ENCODE measurements at regions not wholly inside any gene's neighbourhood (a gene's known extent, or its start where the extent isn't known, plus 50 kb on each side); places are given as distances from the start of the nearest gene placed in this dataset.

DNA sequence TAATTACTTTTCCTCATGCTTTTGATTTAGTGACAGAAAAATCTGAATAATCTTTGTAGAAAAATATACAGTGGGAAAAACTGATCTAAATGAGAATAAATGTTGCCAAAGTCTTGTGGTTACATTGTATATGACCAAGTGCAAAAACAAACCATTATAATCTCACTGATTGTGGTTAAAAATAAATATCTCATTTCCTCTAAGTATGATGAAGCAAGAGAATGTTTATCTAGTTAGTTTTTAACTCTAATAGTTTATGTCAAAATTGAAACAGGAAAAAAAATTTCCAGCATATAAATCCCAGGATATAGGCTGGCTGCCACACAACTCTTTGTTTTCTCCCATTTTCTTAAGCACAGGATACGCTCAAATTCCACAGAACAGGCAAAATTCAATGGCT lies 392.7 kb upstream of the ID4 start:
- DNase-seq = no peak

DNA sequence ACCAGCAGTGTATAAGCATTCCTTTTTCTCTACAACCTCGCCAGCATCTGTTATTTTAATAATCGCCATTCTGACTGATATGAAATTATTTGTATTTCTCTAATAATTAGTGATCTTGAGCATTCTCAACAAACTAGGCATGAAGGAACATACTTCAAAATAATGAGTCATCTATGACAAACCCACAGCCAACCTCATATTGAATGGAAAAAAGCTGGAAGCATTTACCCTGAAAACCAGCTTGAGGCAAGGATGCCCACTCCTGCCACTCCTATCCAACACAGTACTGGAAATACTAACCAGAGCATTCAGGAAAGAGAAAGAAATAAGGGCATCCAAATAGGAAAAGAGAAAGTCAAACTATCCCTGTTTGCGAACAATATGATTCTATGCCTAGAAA lies 390.6 kb upstream of the ID4 start:
- DNase-seq = no peak

DNA sequence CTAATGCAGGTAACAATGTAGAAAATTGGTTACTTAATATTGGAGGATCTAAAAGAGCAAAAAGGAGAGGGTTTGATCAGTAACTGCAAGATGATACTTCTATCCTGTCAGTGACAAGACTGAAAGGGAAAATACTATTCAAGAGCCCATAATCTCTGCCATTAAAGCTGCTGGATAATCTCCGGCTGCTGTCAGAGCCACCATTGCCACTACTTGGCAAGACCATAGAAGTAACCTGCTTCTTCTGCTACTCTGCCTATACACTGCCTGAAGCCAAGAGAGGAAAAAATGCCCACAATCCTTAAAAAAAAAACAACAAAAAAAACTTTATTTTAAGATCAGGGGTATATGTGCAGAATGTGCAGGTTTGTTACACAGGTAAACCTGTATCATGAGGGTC lies 386.5 kb upstream of the ID4 start:
- DNase-seq = no peak

GRCh38 chr6:19452495-19452894 lies 384.7 kb upstream of the ID4 start:
- no peak for DNase-seq

DNA sequence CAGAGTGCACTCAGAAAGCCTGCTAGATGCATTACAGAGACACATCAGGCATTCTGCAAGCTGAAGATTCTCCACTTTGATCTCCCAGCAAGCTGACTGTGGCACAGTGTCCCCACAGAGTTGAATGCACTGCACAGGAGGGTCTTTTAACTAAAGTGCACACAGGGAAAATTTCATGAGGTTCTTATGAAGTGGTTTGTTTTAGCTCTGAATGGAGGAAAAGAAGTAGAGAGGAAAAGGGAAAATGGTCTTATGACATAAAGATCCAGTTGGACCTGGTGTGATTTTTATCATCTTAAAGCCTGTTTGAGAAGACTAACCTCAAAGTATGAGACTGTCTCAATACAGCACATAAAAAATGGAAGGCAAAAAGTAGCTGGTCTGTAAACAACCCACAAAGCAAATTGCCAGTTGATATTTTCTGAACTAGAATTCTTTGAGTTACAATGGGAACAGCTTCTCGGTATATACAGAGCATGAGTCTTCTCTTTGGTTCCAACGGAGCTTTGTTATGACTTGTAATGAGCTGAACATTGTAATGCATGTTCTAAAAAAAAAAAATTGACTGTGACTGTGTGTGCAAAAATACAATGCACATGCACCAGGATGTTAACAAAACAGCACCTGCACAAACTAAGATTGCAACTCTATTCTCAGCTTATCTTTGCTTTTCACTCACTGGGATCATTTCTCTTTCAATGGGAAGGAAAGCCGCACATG lies 383.0 kb upstream of the ID4 start:
- DNase-seq = no peak

DNA sequence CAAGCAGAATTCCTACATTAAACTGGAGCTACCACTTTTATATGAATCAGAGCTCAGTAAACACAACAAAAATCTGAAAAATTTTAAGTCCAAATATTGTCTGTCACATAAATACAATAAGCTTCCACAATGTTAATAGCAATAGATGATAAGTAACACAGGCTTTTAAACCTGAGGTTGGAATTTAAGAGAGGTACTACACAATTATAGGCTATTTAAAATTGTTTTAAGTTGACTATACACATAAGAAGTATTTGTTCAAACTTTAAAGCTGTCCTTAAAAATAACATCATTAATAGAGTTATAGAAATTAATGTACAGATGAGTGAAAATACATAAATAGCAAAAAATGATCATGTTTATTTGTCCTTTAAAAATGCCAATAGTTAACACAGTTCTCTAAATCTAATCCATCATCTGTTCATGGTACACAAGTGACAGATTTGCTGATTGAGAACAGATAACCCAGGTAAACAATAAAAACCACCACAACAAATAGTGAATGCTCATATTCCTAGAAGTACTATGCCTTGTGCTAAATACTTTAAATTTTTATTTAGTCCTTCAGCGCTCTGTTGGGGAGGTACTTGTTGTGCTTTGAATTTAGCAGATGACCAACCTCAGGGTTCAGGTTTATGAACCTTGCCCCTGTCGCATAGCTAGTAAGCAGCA lies 382.3 kb upstream of the ID4 start:
- no peak for DNase-seq

DNA sequence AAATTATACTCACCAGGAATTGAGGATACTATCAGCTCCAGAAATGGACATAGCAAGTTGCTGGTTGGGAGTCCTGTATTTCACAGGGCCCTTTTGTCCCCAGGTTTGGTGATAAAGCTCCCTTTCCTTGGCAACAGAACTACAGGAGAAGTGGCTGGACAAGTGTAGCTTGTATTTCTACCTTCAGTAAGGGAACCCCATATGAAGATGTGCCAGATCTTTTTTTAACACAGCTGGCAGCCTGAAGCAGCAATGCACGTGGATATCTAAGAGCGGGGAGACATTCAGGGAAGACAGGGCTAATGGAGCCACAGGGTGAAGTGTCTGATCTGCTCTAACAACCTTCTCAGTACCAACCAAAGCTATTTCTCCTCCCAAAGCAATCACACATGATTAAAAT lies 373.9 kb upstream of the ID4 start:
- no peak for DNase-seq

DNA sequence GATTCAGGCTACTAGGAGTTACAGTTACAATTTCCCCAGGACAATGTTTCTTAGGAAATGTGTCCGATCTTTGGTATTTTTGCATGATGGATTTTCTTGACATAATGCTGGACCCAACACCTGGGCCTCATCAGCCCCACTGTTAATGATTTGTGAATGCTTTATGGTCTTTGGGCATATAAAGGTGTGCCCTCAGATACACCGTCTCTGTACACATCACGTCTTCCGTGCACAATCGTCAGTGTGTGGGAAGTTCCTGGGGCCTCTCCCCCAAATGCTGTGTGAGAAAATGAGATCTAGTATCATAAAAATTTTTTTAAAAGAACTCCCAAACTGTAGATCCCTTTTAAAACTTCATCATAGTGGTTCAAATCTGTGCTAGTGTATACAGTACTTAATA lies 373.2 kb upstream of the ID4 start:
- DNase-seq = no peak

- peak in 1 of 56 donors; percentile 2 for DNase-seq
These were observed 371.9 kb upstream of the ID4 start for GRCh38 chr6:19465256-19465655.

DNA sequence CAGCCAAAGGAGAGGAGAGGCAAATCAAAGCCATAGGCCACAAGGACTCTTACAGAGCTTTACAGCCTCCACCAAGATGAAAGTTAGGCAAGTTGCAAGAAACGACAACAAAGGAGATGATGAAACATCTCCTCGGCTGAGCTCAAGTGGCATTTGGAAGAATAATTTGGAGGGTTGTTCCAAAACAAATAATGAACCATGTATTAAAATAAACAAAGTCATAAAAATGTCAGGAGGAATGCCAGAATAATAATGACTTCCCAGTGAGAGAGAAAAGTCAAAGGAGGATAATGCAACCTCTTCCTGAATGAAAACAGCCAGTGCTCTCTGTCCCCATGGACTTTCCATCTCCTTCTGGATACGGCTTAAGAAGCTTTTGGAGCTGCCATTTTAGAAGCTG lies 371.4 kb upstream of the ID4 start:
- no peak for DNase-seq

GRCh38 chr6:19470333-19470732 lies 366.8 kb upstream of the ID4 start:
- no peak for DNase-seq

DNA sequence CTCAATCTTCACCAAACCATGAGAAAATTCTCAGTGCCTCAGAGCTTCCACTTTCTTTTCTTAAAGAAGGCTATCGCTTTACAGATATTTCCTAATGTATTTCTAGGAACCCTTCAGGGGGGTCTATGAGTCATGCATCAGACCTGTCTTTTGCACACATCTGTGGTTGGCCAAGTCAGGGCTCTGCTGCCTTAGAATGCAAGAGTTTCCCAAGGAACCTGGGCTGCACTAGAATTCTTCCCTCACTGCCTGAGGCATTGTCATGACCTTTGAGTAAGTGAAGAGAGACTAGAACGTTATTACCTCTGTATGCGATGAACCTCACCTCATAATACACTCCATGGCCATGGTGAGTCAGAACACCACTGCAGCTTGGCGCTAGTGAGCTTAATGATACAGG lies 365.0 kb upstream of the ID4 start:
- DNase-seq = no peak

- DNase-seq = no peak
These were observed 364.3 kb upstream of the ID4 start for GRCh38 chr6:19472850-19473249.

DNA sequence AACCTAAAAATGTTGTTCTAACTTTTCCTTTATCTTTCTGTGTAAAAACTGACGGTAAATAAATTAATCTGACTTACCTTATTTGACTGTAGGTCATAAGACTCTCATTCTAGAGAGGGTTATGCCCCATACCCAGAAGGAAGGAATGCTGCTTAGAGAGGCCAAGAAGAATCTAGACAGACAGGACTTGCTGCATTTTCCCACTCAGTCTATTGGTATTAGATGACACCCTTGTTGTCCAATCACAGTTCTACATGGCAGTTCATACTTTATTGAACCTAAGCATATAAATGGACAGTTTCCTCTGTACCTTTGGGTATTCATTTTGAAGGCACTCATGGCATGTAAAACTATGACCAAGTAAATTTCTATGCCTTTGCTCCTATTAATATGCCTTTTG lies 359.6 kb upstream of the ID4 start:
- DNase-seq = no peak

GRCh38 chr6:19478273-19478672 lies 358.9 kb upstream of the ID4 start:
- DNase-seq = no peak

- no peak for DNase-seq
These were observed 358.2 kb upstream of the ID4 start for GRCh38 chr6:19478992-19479391.

DNA sequence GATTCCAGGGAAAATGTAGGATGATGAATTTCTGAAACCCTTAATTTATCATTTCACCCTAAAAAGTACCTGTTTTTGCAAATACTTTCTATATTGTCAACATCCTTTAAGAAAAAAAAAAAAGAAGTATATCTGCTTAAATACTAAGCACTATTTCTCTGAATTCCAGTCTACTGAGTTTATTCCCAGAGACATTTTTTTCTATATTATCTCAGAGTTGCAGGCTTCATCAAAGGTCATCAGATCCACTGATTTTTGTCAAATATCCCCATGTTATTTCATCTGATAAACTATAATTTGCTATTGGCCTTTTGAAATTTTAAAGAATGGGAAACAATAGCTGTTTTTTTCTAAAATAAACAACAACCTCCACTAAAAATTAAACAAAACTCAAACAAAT lies 357.6 kb upstream of the ID4 start:
- DNase-seq = no peak

- no peak for DNase-seq
These were observed 344.3 kb upstream of the ID4 start for GRCh38 chr6:19492636-19493405.

GRCh38 chr6:19501737-19502245 lies 335.4 kb upstream of the ID4 start:
- DNase-seq = no peak

- DNase-seq = no peak
These were observed 334.9 kb upstream of the ID4 start for GRCh38 chr6:19502301-19502700.

DNA sequence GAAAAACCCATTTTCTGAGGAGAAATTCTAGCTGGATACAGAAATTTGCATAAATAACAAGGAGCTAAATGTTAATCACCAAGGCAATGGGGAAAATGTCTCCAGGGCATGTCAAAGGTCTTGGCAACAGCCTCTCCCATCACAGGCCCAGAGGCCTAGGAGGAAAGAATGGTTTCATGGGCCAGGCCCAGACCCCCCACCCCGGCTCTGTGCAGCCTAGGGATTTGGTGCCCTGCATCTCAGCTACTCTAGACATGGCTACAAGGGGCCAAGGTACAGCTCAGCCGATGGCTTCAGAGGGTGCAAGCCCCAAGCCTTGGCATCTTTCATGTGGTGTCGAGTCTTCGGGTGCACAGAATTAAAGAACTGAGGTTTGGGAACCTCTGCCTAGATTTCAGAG lies 321.2 kb upstream of the ID4 start:
- DNase-seq = no peak

- no peak for DNase-seq
These were observed 317.2 kb upstream of the ID4 start for GRCh38 chr6:19519941-19520340.

Measured in amygdala (tissue), 56 donors.